ENCODE measurements at regions not wholly inside any gene's neighbourhood (a gene's known extent, or its start where the extent isn't known, plus 50 kb on each side); places are given as distances from the start of the nearest gene placed in this dataset.

GRCh38 chr15:79230766-79231165, 51.8 kb upstream of the ANKRD34C start:
- DNase-seq: no peak

DNA sequence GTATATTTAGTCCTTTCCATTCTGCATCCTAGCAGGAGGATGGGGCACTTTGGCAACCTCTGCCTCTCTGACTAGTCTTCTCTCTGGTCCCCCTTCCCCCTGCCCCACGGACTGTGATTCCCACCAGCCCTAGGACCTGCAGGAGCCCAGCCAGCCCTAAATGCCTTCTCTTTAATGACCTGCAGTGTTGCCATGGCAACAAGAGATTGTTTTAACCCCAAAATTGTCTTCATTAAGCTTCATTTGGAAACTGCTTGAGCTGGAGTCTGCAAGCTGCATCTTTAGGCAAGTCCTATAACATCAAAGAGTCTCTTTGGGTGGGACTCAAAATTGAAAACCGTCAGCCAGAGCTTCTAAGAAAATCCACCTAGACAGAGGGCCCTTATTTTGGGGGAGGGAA, 59.7 kb upstream of the ANKRD34C start:
- no peak for DNase-seq

GRCh38 chr15:79221696-79222095, 60.8 kb upstream of the ANKRD34C start:
- no peak for DNase-seq

DNA sequence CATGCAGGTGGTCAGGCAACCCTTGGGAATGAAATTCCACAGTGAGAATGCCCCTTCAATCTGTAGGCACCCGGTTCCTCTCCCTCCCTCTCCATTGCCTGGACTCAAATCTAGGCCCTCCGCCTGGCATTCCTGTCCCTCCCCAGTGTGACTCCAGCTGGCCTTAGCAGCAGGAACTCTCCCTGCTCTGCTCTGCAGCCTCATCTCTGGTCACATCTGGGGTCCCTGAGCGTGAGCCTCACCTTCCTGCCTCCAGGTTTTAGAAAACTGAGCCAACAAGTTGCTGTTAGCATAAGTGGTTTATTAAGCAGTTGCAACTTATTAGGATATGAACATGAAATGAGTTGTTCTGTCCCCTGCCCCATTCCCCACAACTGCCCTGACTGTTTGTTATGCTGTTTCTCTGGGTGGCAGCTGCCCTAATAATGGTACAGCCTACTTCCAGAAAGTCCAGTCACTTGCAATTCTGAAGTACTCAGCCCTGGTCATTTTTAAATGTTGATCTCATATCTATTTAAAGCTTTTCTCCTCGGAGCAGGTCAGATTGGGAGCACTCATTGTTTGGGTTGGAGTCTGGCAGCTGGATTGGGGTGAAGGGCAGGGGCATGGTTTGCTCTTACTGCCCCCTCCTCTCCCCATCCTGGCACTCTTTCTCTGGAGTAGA, 63.0 kb upstream of the ANKRD34C start:
- no peak for DNase-seq

- no peak for DNase-seq
These were observed 63.8 kb upstream of the ANKRD34C start for GRCh38 chr15:79218588-79219200.

- no peak for DNase-seq
These were observed 68.9 kb upstream of the ANKRD34C start for GRCh38 chr15:79213650-79214049.

GRCh38 chr15:79212589-79213157, 69.8 kb upstream of the ANKRD34C start:
- no peak for DNase-seq

DNA sequence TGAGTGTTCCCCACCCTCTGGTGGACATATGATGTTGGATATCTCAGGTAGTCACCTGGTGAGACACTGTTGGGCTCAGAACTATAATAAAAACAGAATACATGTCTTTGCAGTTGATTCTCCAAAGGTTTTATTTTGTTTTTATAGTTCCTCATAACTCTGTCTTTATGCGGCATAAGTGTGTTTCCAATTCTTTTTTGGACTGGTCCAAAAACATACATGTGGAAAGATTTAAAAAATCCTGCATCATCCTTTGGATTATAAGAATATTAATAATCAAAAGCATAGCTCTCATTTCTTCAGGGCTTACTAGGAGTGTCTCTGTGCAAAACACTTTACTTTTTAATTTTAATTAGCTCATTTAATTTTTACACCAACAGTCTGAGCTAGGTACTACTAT, 71.0 kb upstream of the ANKRD34C start:
- no peak for DNase-seq

DNA sequence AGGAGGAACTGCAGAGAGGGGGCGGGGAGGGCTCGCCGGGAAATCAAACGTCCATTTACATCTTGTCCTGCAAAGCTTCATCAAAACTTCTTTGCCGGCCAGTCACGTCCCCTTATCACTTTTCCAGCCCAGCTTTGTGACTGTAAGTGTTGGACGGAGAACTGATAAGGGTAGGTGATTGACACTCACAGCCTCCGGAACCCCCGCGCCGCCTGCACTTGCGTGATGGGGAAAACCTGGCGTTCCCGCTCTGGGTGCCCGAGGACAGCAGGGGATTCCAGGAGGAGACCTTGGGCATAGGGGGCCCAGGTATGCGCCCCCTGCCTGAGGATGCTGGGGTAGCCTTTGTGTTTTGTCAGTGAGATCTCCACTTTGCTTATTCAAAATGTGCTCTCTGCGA, 72.8 kb upstream of the ANKRD34C start:
- DNase-seq: no peak

DNA sequence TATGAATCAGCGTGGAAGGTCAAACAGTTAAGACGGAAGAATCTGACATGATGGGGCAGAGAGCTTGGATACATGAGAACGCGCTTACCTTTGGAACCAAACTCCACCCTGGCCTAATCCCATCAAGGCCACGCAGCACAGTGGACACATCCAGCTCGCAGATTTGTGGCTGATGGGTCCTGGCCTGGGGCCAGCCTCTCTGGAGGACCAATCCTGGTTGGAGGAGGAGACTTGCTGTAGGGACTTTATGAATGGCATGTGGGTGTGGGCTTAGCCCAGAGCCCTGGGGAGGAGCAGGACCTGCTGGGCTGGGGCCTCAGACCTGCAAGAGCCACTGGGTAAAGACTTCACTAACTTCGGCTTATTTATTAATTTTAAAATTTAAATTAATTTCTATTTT, 73.4 kb upstream of the ANKRD34C start:
- DNase-seq: no peak

DNA sequence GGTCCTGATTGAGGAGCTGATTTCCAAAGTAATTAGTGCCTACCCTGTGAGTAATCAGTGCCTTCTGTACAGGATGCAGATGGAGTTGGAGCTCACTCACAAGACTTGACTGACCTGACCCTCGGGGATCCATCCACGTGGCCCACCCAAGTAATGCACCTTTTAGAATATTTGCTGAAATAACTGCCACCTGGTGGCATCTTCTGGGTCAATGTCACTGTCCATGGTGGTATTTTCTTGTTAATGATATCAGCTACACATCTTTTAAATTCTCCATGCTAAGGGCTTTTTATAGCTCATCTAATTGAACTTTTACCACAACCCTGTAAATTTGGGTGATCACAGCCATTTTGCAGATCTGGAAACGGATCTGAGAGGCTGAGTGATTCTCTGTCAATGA, 74.3 kb upstream of the ANKRD34C start:
- DNase-seq: no peak

GRCh38 chr15:79206940-79207339, 75.6 kb upstream of the ANKRD34C start:
- DNase-seq: no peak

DNA sequence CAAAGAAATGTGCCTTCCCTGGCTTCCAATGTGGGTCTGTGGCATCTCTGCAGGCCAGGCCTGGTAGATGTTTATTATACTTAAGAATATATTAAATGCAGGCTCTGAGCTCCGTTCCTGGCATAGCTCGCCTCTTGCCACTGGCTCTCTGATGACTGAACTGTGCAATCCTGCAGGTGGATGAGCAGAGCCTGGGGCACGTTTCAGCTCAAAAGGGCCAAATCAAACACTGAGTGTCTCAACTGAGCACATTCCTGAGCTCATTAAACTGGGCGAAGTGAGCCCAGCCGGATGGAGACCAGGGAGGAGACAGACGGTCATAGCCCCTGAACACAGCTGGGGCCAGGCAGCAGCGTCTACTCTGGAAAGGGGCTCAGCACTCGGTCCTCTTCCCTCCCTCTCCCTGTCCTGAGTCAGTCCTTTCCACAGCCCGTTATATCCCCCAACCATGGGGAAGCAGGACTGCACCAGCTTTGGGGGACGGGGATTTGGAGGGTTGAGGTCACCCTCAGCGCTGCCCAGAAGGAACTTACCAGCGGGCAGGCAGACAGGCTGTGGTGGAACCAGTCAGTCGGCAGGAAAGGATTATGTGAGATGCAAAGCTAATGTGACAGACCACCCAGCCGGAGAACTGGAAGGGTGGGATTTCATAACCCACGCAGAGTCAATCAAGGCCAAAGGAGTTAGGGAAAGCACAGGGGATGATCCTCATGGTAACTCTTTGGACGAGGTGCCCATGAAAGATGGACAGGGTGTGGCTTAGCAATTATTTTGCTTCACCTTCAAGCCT, 77.4 kb upstream of the ANKRD34C start:
- no peak for DNase-seq

GRCh38 chr15:79198461-79198860, 84.1 kb upstream of the ANKRD34C start:
- no peak for DNase-seq

DNA sequence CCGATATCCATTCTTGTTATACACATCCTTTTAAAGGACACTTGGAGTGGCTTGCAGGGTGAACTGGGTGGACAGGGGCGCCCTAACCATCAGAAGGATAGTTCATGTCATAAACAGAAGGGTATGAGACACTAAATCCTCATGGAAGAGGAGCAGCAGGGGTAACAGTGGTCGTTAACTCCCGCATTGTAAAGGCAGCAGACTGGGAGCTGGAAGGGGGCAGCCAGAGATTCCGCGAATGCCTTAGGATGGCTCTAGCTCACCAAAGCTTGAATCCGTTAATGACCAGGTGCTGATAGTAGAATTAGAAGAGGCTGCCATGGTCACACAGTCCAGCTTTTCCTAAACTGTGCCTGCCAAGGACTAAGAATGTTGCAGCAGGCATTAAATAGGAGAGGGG, 85.2 kb upstream of the ANKRD34C start:
- no peak for DNase-seq

DNA sequence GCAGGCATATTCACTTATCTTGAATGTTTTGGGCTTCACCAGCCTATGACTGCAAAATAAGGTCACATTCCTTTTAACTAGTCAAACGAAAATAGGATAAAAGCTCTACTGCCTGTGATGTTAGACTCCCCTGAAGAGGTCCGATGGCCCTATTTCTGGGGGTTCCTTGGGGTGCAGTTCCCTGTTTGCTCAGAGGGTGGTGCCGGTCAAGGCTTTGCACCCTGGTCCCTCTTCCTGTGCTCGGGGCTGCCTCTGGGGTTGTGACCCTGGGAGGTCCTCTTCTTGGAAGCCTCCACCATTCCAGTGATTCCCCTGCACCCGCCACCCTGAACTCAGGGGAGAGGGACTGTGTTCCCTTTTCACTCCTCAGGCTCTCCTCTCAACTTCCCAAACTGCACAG, 86.7 kb upstream of the ANKRD34C start:
- no peak for DNase-seq

DNA sequence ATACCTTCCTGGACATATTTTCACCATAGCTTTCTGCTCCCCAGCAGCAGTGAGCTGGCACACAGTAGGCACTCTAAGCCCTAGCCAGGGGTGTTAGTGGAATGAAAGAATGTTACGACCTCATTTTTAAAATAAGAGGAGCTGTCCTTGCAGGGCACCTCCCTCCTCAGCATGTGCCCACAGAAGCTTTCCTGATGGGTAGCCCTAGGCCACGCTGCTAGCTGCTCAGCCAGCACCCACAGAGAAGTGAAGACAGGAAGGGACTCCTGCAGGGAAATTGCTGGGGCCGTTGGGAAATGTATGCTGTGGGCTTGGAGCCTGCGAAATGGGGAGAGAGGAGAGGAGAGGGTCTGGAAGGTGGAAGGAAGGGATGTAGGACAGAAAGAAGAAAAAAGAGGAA, 87.3 kb upstream of the ANKRD34C start:
- DNase-seq: no peak

GRCh38 chr15:79194386-79194785, 88.1 kb upstream of the ANKRD34C start:
- no peak for DNase-seq

DNA sequence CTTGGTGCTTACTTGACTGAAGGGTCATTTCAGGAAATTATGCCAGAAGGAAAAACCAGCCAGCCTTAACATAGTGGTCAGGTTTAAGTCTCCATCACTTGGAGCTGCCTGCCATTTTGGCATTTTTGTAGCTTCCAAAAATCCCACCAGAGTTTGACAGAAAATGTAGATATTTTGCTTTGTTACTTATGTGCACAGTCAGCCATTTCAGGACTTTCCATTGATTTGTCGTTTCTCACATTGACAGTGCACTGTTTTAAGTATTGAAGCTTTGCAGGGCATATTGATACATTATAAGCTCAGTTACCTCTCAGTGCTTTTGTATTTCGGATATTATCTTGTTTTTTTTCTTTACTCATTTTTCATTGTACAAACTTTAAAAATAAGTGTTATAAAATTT, 89.0 kb upstream of the ANKRD34C start:
- DNase-seq: no peak

- DNase-seq: peak; percentile 17
These were observed 89.4 kb upstream of the ANKRD34C start for GRCh38 chr15:79193103-79193502.

DNA sequence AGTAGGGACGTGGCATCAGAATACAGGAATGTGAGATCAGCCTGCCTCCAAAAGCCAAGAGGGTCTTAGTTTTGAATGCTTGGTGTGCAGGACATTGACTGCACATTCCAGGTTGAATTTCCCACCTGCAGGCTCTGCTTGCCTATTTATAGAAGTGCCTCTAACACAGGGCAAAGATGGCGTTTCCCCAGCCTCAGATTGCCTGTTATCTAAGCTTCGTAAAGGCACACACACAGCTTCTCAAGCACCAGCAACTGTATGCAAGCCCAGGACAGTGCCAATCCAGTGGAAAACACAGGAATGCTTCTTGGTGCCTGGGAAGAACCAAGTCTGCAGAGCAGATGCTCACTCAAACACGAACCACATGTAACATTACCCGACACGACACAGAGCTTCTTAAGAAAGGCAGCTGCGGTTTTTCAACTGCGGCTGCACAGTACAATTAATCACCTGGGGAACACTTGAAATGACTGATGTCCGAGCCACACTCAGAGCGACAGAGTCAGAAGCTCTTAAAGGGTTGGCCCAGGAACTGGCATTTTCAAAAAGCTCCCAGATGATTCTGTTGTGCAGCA, 90.0 kb upstream of the ANKRD34C start:
- DNase-seq: no peak

GRCh38 chr15:79190093-79190492, 92.4 kb upstream of the ANKRD34C start:
- DNase-seq: no peak

- DNase-seq: no peak
These were observed 95.9 kb upstream of the ANKRD34C start for GRCh38 chr15:79186616-79187015.

DNA sequence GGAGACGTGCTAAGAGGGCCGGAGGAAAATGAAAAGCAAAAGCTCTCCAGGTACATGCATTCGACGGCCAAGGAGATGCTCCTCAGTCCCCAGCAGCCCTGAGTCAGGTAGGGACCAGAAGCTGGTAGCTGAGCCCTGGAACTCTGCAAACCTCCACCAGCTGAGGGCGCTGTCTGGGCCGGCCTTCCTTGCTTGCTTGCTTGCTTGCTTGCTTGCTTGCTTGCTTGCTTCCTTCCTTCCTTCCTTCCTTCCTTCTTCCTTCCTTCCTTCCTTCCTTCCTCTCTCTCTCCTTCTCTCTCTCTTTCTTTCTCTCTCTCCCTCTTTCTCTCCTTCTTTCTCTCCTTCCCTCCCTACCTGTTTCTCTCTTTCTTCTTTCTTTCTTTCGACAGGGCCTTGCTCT, 94.6 kb upstream of the RASGRF1 start:
- peak; percentile 37 for DNase-seq
